ENCODE measurements at regions not wholly inside any gene's neighbourhood (a gene's known extent, or its start where the extent isn't known, plus 50 kb on each side); places are given as distances from the start of the nearest gene placed in this dataset.

DNA sequence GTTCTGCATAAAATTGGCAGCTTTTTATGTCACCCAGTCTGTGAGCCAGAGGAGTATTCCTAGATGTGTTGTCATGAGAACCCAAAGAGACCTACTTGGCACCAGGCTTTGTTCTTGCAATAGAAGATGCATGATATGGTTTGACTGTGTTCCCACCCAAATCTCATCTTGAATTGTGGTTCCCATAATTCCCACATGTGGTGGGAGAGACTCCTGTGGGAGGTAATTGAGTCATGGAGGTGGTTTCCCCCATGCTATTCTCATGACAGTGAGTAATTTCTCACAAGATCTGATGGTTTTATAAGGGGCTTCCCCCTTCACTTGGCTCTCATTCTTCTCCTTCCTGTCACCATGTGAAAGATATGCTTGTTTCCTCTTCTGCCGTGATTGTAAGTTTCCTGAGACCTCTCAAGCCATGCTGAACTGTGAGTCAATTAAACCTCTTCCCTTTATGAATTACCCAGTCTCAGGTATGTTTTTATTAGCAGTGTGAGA lies 572.0 kb upstream of the ATP2B1 start:
- Histone ChIP-seq H3K36me3 (ENCODE audit: low read length) (0 out of 2 replicates have a peak, but pooled peaks cover 2% of the 10 kb centered on the region), H3K4me2 (ENCODE audit: low read depth, low read length, poor library complexity, severe bottlenecking) (no peak overlapping the region), H3K27me3 (ENCODE audit: low read length) (no peaks in the 10 kb centered on the region), H3K4me3 (ENCODE audit: insufficient read depth, low read length, poor library complexity, severe bottlenecking) (no peak overlapping the region), H3F3A (ENCODE audit: insufficient read depth) (no peaks in the 10 kb centered on the region), H3K27ac (ENCODE audit: low read depth, low read length) (no peak overlapping the region), H3K9me3 (ENCODE audit: insufficient read depth, low read length) (peaks cover 5% of the 10 kb centered on the region; the same call in 1 of the 2 replicates), H3K9me2 (replicated peaks; ENCODE audit: insufficient read depth, low read length) (no peaks in the 10 kb centered on the region), H3K79me2 (ENCODE audit: insufficient read depth, low read length) (no peaks in the 10 kb centered on the region), H4K20me1 (ENCODE audit: low read depth, low read length) (no peaks in the 10 kb centered on the region), H3K9ac (ENCODE audit: low read length) (no peak overlapping the region), H2AFZ (ENCODE audit: low read depth, low read length, severe bottlenecking) (no peak overlapping the region)
- TF ChIP-seq, protein P1, sequence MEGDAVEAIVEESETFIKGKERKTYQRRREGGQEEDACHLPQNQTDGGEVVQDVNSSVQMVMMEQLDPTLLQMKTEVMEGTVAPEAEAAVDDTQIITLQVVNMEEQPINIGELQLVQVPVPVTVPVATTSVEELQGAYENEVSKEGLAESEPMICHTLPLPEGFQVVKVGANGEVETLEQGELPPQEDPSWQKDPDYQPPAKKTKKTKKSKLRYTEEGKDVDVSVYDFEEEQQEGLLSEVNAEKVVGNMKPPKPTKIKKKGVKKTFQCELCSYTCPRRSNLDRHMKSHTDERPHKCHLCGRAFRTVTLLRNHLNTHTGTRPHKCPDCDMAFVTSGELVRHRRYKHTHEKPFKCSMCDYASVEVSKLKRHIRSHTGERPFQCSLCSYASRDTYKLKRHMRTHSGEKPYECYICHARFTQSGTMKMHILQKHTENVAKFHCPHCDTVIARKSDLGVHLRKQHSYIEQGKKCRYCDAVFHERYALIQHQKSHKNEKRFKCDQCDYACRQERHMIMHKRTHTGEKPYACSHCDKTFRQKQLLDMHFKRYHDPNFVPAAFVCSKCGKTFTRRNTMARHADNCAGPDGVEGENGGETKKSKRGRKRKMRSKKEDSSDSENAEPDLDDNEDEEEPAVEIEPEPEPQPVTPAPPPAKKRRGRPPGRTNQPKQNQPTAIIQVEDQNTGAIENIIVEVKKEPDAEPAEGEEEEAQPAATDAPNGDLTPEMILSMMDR (IDR thresholded peaks at IDR 0.05; ENCODE audit: insufficient read depth, low read length, poor library complexity, severe bottlenecking), result no peak

DNA sequence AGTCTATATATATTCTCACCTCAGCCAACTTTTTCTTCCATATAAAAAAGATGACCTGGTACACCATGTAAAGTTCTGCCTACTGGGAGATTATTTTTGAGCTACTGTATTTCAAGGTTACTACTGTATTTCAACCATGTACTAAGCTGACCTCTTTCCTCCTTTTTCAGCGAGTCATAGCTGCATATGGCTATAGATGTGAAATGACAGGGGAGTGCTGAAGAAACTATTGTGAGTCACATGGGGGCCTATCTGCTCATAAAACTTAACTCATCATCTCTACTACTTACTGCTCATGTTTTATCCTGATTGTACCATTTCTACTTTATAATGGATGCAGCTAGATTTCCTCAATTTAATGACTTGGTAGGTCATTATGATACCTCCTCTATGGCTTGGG lies 571.4 kb upstream of the ATP2B1 start:
- H3F3A ChIP-seq (ENCODE audit: insufficient read depth), result no peaks in the 10 kb centered on the region
- no peak overlapping the region for H3K27ac ChIP-seq (ENCODE audit: low read depth, low read length)
- no peak overlapping the region for H2AFZ ChIP-seq (ENCODE audit: low read depth, low read length, severe bottlenecking)
- H3K27me3 ChIP-seq (ENCODE audit: low read length), result no peaks in the 10 kb centered on the region
- TF ChIP-seq EZH2phosphoT487 (conservative IDR thresholded peaks at IDR 0.05; ENCODE audit: low read length), result no peak
- TF ChIP-seq, protein P1 (IDR thresholded peaks at IDR 0.05; ENCODE audit: insufficient read depth, low read length, poor library complexity, severe bottlenecking), result no peak
- H3K9me2 ChIP-seq (replicated peaks; ENCODE audit: insufficient read depth, low read length), result no peaks in the 10 kb centered on the region
- H3K9ac ChIP-seq (ENCODE audit: low read length), result no peak overlapping the region
- no peaks in the 10 kb centered on the region for H3K79me2 ChIP-seq (ENCODE audit: insufficient read depth, low read length)
- no peak overlapping the region for H3K4me2 ChIP-seq (ENCODE audit: low read depth, low read length, poor library complexity, severe bottlenecking)
- no peaks in the 10 kb centered on the region for H4K20me1 ChIP-seq (ENCODE audit: low read depth, low read length)
- peaks cover 5% of the 10 kb centered on the region; the same call in 1 of the 2 replicates for H3K9me3 ChIP-seq (ENCODE audit: insufficient read depth, low read length)
- no peak overlapping the region for H3K4me3 ChIP-seq (ENCODE audit: insufficient read depth, low read length, poor library complexity, severe bottlenecking)
- 0 out of 2 replicates have a peak, but pooled peaks cover 1% of the 10 kb centered on the region for H3K36me3 ChIP-seq (ENCODE audit: low read length)

DNA sequence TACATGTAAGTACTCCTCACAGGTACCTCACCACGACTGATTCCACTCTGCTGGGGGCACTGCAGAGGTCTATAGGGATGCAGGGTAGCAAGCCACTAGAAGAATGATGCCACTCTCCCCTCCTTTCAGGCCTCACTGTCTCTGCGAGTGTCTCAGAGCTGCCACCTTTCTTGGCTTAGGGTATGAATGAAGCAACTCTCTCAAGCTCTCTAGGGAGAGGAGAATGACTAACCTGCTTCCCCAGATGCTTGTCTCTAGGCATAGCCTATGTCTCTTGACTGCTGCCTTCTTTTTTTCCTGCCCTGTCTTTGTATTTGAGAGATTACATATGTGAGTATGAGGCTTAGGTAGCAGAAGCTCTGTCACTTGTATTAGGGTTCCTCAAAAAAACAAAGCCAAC lies 566.5 kb upstream of the ATP2B1 start:
- H3K27me3 ChIP-seq (ENCODE audit: low read length), result no peaks in the 10 kb centered on the region
- no peaks in the 10 kb centered on the region for H3K79me2 ChIP-seq (ENCODE audit: insufficient read depth, low read length)
- H3F3A ChIP-seq (ENCODE audit: insufficient read depth), result no peaks in the 10 kb centered on the region
- H3K9ac ChIP-seq (ENCODE audit: low read length), result no peak overlapping the region
- no peaks in the 10 kb centered on the region for H3K9me2 ChIP-seq (replicated peaks; ENCODE audit: insufficient read depth, low read length)
- H3K9me3 ChIP-seq (ENCODE audit: insufficient read depth, low read length), result no peaks in the 10 kb centered on the region
- H3K27ac ChIP-seq (ENCODE audit: low read depth, low read length), result no peak overlapping the region
- H3K36me3 ChIP-seq (ENCODE audit: low read length), result no peaks in the 10 kb centered on the region
- no peaks in the 10 kb centered on the region for H4K20me1 ChIP-seq (ENCODE audit: low read depth, low read length)
- no peak overlapping the region for H2AFZ ChIP-seq (ENCODE audit: low read depth, low read length, severe bottlenecking)
- H3K4me3 ChIP-seq (ENCODE audit: insufficient read depth, low read length, poor library complexity, severe bottlenecking), result no peak overlapping the region
- TF ChIP-seq EZH2phosphoT487 (conservative IDR thresholded peaks at IDR 0.05; ENCODE audit: low read length), result no peak
- TF ChIP-seq, protein P1 (IDR thresholded peaks at IDR 0.05; ENCODE audit: insufficient read depth, low read length, poor library complexity, severe bottlenecking), result no peak
- H3K4me2 ChIP-seq (ENCODE audit: low read depth, low read length, poor library complexity, severe bottlenecking), result no peak overlapping the region
